Activated CD4-positive, CD25-positive, alpha-beta regulatory T cell treated with anti-CD3 and anti-CD28 coated beads, Interleukin-2, amount 50 U/mL, for 16 hours (primary cell): ENCODE measurements at regions not wholly inside any gene's neighbourhood (a gene's known extent, or its start where the extent isn't known, plus 50 kb on each side); places are given as distances from the start of the nearest gene placed in this dataset.

Source experiments
- DNase-seq: peaks from one replicate; pipeline ENCODE4 v3.0.0-alpha.2; 2020; ENCODE audit warnings: low read depth, low spot score

DNA sequence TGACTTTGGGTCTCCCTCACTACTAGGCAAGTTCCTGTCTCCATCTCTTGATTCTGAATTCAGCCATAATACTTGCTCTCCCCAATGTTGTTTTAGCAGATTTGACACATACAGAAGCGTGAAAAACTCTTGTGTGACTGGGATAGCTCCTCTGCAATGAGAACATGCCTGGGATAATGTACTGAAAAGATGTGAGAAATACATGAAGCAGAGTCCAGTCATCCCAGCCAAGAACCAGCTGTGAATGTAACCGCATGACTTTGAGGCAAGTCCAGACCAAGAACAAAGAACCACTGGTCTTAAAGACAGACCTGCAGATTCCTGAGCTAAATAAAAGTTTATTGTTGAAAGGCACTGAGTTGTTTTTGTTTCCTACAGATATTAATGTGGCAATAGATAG is 135.0 kb downstream of the NMUR2 start:
- no peak for DNase-seq

DNA sequence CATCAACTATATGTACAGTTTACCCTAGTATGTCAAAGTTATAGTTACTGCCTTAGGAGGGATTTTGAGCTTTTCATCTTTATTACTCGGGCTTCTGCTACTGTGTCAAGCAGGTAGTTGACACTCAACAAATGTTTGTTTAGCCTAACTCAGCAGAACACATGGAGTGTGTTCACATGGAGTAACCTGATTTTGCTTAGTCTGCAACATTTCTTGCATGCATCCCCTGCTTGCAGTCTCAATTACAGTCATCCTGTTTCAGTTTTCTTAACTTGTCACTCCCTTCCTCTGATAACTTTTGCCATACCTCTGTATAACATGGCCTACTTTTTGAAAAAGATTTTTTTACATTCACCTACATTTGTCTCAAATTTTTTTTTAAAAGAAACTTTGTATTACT is 135.5 kb downstream of the NMUR2 start:
- no peak for DNase-seq

DNA sequence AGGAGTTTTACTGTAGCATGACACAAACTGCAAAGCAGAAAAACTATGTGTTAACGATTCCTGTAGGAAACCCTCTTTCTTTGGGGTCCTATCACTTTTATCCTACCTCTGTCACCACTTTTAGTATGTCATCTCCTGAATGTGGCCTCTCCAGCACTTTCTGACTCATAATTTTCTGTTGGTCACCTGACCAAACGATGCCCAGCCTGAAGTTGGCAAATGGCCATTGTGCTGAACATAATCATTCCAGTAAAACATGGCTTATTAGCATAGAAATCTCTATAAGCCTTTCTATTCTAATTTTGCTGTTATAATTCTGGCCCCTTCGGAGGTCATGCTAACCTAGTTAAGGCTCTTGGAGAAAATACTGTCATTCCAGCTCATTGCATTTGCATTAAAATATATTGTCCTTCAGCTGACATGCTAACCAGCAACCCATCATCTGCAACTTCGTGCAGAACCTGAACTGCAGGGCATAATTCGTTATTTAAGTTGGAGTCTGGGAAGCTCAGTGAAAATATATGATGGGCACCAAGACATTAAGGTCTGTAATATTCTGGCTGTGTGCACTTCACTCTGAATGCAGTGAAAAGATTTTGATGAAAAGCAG is 140.3 kb downstream of the NMUR2 start:
- DNase-seq: no peak

DNA sequence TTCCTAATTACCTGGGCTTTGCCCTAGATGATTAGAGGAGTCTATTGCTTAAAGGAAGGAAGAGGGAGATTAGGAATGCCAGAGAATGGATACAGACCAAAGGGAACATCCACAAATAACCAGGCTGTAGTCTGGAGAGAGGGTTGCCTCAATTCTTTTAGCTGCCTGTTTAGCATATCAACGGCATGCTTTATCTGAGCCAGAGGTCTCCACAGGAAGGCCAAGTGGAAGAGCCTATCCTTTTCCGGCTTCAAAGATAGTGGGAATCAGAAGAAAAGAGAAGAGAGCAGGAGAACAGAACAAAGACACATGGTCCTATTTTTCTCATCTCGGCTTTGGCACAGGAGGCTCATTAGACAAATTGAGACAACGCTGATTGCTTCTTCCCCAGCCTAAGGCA is 142.4 kb downstream of the NMUR2 start:
- DNase-seq: no peak

DNA sequence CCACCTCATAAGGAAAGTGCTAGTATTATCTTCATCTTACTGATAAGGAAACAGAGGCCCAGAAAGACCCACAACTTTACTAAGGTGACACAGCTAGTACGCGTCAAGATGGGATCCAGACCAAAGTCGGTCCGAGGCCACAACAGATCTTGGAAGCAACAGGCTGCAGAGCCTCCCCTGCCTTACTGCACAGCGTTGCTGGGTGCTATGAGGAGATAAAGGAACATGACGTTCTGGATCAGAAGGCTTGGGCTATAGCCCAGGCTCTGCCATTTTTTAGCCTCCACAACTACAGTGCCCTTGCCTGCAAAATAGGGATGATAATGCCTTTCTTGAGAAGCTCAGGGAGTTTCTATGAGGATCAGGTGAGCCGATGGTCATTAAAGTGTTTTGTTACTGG is 144.1 kb downstream of the NMUR2 start:
- no peak for DNase-seq

DNA sequence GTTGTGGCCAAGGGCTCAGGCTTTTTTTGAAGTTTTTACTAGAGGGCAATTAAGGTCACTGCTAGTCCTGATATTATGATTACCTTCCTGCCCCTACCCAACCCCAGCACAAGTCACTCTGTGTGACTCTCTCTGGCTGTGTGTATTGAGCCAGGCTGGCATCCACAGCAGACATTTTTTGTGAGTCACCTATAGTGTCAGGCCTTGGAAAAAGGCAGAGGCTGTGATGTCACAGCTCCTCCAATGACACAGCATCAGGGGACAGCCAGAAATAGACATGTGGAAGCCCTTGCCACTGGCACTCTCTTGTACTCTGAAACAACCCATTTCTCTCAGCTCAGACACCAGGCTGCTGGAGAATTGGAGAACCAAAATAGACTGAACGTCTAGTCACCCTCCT is 145.4 kb downstream of the NMUR2 start:
- DNase-seq: no peak

DNA sequence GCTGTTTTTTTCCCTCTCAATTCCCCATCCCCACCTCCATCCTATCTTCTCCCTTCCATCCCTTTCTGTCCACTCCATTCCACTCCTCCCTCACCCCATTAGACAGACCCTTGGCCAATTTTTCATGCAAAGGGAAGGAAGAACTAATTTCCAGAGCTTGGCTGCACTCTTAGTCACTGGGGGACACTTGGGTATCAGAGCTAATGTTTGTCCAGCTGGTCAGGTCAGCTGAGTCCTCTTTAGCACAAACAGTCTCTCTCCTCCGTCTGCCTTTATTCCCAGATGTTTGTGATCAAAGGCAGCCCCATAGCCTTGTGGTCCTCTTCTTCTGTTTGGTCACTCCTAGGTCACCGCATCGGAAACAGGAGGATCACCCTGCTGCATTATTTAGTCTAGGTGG is 148.5 kb downstream of the NMUR2 start:
- DNase-seq: no peak

DNA sequence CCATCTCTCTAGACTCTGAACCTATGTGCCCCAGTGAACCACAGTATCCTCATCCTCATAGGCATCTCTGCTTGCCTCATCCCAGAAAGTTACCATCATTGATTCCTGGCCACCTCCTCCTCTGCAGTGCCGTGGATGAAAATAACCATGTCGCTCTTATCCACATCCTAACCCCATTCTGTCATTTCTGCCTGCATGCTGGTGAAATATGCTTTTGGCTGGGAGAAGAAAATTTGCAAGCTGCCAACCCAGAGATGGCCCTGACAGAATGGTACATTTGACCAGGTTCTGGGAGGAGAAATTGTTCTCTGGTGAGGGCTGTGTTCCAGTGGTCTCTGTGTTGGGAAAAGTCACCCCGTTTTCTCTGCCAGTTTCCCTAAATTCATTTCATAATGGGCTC is 149.7 kb downstream of the NMUR2 start:
- no peak for DNase-seq

DNA sequence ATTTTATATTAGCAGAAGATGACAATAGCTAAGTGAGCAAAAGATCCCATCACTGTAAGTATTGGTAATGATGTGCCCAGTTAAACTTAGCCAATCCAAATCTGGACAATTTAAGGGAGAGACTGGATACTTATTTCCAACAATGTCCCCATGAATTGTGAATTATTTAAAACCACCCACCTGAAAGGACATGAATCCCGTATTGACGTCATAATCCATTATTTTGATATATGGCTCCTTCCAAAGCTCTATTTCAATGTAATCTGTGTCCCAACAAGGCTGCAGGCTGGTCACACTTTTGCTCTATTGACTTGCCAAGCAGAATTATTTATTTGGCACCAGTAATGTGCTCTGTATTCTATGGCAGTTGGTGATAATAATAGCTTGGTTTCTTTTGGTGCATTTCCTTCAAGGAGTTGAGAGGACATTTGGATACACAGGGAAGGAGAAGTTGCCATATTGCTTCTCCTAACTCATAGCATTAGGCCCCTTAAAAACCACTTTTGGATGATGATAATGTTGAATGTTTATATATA is 157.2 kb downstream of the NMUR2 start:
- DNase-seq: no peak

DNA sequence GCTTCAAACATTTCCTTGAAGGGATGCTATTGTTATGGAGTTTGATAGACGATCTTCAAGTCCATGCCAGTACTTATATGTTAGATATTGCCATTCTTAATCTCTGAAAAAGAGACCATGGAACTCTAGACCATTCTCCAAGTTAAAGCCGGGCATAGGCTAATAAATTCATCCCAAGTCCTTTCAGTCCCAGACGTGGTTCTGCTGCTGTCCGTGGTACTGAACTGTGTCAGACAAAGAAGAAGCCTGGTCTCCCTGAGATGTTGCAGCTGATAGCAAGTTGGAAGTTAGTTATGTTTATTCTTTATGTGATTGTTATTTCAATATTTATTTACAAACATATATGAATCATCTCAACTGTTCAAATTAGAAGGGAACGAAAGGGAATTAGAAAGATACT is 158.7 kb downstream of the NMUR2 start:
- no peak for DNase-seq

DNA sequence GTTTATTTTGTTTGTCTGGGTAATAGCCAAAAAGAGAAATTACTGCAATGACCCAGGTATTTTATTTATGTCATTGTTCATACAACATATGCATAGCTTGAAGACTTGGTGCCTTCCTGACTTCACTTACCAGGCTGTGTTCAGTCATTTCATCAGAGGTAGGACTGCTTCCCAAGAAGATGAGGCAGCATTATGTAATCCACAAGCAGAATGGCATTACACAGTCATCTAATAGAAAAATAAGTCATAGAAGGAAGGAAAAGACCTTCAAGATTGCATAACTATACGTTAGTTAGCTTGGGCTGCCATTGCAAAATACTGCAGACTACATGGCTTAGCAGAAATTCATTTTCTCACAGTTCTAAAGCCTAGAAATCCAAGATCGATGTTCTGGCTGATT is 167.5 kb downstream of the NMUR2 start:
- DNase-seq: no peak

DNA sequence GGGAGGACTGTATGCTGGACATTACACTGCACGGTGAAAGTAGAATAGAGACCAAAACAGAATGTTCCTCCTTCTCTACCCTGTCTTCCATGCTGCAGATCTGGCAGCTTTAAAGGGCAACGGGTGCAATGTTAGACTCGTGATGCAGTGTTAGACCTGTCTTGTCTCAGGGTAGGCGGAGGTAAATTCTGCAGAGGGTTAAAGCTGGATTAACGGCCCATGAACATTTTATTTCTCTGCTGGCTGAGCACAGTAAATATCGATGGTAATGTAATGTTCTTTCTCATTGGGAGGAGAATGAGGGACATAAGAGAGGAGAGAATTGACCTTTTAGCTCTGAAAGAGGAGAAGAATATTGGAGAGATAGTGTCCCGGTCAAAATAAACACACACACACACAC is 178.9 kb downstream of the NMUR2 start:
- DNase-seq: no peak

DNA sequence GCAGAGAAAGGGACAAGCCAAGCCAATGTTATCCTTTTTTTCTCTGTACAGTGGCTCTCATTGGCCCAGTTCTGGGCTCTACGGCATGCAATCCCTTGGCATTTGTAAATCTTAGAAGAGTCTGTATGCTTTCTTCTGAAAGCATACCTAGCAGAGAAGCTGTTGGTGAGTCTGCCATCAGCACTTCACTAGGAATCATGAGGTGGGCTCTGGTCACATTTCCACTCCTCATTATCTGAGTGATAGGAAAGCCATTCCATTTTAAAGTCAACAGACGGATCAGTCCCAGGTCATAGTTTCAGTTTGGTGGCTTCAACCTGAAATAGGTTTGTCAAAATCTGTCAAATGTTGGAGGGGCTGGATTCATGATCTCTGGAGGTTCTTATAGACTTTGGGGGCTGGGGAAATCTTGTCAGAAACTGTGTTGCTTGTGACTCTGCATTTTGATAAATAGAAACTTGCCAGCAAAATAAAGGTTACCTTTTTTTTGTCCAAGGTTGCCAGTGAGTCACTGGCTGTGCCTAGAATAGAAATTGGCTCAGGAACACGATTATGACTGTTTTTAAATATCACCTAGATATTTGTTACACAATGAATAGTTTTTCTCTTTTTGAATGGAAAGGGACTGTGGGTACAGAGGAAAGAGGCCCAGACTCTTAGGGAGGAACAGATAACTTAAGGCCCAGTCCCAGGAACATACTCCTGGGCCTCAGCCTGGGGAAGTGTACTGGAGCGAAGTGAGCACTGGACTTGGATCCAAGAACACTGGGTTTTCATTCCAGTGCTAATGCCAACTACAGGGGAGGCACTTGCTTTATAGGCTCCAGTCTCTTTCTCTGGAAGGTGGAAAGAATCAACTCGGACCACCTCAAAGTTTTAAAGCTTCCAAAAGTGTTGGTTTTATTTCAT is 183.1 kb downstream of the NMUR2 start:
- DNase-seq: no peak

DNA sequence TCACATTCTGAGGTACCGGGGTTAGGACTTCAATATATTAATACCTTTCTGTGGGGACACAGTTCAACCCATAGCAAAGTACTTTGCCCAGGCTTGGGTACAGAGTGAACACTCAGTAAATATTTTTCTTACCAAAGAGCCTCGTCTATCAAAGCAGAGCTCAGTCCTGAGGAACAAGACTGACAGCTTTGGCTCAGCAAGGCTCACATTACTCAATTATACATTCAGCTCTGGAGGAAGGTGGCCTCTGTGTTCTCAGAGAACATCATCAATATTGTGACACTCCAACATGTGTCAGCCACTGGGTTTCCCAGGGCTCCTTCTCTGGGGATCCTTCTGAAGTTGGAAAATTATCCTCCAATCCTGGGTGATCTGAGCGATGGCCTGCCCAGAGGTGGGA is 186.4 kb downstream of the NMUR2 start:
- DNase-seq: no peak

DNA sequence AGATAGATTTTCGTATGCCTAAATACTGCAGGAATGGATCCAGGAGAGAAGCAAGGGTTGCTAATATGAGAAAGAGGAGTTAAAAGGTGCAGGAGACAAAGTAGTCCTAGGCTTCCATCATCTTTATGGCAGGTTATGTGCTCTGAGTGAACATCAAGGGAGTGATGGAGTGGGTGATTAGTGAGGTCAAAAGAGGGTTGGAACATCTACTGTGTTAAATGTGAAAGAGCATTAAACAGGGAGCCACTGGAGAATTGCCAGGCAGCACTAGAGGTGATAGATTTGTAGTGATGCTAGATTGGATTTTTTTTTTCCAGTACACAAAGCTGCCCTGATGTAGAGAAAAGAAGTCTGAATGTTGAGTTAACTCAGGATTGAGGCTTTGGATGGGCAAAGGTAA is 199.3 kb downstream of the NMUR2 start:
- DNase-seq: no peak

DNA sequence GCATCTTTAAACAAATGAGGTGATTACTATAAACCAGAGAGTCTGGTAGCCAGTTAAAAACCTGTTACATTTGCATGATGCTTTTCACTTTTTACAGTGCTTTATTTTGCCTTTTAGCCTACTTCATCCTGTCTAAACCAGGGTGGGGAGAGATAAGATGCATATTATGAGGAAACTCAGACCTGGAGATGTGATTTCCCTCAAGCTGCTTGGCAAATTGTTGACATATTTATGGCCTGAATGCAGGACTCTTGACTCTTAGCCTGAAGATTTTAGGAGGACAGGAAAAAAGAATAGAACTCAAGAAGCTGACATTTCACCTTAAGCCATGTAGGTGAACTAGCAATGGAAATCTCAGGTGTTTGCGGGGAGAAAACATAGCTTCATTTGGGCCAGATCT is 202.8 kb downstream of the NMUR2 start:
- no peak for DNase-seq

DNA sequence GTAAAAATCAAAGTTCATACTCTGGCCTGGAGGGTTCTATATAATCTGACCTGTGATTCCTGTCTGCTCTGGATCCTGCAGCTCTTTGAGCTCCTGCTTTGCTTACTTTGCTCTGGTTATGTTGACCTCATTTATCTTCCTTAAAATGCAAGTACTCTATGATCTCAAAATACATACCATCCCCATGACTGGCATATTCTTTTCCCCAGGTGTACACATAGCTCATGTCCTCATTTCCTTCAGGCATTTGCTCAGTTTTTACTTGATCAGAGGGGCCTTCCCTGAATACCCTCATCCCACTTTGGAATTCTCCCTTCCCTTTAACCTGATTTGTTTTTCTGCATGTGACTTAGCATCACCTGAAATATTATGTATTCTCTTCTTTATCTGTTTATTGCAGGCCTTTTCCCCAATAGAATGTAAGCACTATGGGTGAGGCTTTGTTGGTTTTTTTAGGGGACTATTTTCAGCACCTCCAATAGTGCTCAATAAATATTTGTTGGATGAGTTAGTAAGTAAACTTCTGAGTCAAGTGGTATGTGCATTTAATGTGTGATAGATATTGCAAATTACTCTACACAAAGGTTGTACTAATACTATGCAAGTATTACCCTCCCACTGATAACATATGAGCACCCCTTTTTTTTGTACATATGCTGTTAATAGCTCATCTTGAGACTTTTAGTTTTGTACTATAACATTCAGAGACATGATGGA is 211.5 kb downstream of the NMUR2 start:
- no peak for DNase-seq

DNA sequence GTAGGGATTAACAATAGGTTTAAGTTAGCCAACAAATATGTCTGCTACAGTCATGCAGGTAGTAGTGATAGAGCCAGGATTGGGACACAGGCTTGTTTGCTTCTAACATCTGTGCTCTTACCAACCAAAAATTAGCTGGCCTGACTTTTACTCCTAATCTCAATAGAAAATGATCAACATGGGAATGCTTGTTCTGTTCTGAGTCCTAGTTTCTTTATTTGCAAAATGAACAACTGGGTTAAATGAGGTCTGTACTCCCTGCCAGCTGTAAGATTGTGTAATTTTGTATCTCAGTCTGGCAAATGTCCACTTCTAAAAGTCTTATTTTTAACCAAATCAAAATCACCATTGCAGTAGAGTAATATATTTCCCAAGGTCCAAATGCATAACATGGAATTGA is 216.8 kb downstream of the NMUR2 start:
- no peak for DNase-seq

DNA sequence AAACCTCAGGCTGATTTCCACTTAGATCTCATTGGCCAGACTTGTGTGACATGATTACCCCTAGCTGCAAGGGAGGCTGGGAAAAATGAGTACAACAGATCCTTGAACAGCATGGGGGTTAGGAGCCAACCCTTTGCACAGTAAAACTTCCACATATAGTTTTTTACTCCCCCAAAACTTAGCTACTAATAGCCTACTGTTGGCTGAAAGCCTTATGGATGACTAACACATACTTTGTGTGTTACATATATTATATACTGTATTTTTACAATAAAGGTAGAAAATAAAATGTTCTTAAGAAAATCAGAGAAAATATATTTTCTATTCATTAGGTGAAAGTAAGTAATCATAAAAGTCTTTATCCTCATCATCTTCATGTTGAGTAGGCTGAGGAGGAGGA is 217.4 kb downstream of the NMUR2 start:
- DNase-seq: no peak

DNA sequence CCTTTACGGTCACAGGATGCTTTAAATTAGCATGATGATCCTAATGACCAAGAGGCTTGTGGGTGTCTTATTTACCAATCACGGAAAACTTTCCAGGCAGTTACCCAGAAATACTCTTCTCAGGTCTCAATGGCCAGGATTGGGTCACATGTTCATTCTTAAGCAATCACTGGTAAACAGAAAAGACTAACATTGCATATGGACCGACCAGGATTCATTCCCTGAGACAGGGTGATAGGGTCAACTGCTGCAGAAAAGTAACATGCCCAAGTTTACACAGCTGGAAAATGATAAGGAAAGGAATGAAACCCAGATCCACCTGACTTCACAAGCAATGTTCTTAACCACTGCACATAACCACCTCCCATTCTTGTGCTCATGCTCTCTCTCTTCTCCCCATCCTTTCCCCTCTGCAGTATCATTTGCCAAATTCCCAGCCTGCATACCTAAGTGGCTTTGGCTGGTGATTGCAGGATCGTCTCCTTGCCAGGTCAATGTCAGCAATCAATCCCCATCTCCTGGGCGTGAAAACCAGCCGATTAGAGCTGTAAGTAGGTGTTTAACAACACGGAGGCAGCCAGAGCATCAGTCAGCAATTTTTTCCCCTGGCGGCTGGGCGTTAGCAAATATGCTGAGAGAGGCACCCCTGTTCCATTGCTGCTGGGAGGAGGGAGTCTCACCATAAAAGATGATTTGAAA is 219.4 kb downstream of the NMUR2 start:
- DNase-seq: no peak

DNA sequence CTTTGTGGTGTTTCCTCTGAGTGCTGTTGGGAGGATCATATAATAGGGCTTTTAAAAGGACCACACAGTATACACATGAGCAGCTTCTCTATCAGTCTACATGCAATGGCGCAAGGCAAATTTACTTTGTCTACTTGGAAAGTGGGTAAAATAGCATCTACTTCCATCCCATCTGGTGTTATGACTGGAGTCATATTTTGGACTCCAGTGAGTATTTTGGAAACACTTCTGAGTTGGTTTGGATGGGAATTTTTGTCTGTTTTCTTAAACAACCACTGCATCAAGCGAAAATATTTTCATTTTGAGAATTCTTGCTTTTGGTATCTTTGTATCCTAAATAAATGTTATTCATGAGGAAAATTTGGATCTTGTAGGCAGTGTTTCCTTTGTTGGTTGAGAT is 220.8 kb downstream of the NMUR2 start:
- no peak for DNase-seq

DNA sequence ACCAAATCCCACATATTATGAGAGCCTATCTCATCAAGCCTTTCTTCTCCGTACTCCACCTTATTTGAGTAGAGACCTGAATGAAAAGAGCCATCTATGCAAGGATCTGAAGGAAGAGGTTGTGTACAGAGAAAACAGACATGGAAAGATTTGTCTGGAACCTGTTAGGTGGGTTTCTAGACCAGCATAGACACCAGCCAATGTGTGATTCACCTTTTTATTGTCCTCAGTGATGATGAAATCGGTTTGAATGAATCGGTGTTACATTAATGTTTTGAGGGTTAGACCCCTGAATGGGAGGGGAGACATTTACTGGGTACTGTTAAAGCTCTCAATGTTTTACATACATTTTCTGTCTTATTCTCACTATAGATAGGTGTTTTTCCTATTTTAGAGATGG is 223.6 kb downstream of the NMUR2 start:
- no peak for DNase-seq
